GM13977 (cell line): ENCODE measurements at regions not wholly inside any gene's neighbourhood (a gene's known extent, or its start where the extent isn't known, plus 50 kb on each side); places are given as distances from the start of the nearest gene placed in this dataset.

ENCODE experiments used
- DNase-seq: peaks from one replicate; pipeline ENCODE4 v3.0.0; 2012; ENCODE audit warnings: low spot score
- CTCF ChIP-seq: IDR thresholded peaks from 2 replicates; pipeline ENCODE4 v1.5.1; 2012; ENCODE audit warnings: mild to moderate bottlenecking, control low read depth; ENCODE audit not compliant: insufficient read depth; ENCODE audit errors: extremely low read depth, missing control alignments
- in situ Hi-C: fragments of 300-500 bp; cut with MboI; formaldehyde crosslinking; loops from one replicate; pipeline ENCODE4 v1.12.0; 2022; ENCODE audit warnings: low sequenced_read_pairs, low pct_unique_long_range_greater_than_20kb, mixed read lengths, inconsistent platforms; ENCODE audit not compliant: unreplicated experiment

GRCh38 chr21:27079636-27080240, 112.8 kb upstream of the ADAMTS5 start:
- in situ Hi-C loops: no loop called here
- no peak for TF ChIP-seq CTCF
- no peak for DNase-seq

GRCh38 chr21:27078915-27079314, 112.0 kb upstream of the ADAMTS5 start:
- TF ChIP-seq CTCF: no peak
- DNase-seq: no peak
- in situ Hi-C loops: no loop called here

- no peak for TF ChIP-seq CTCF
- in situ Hi-C loops: no loop called here
- no peak for DNase-seq
Measured at GRCh38 chr21:27077501-27077900, 110.6 kb upstream of the ADAMTS5 start.

- no peak for TF ChIP-seq CTCF
- DNase-seq: no peak
- in situ Hi-C loops: no loop called here
Measured at GRCh38 chr21:27076025-27076424, 109.1 kb upstream of the ADAMTS5 start.

GRCh38 chr21:27070861-27071670, 104.2 kb upstream of the ADAMTS5 start:
- TF ChIP-seq CTCF: no peak
- DNase-seq: no peak
- in situ Hi-C loops: no loop called here

GRCh38 chr21:27068811-27069210, 101.9 kb upstream of the ADAMTS5 start:
- no peak for TF ChIP-seq CTCF
- in situ Hi-C loops: no loop called here
- no peak for DNase-seq
